ENCODE measurements at regions not wholly inside any gene's neighbourhood (a gene's known extent, or its start where the extent isn't known, plus 50 kb on each side); places are given as distances from the start of the nearest gene placed in this dataset.
A peak's percentile ranks its signal among the peaks of the same experiment; 100 is the strongest.

DNA sequence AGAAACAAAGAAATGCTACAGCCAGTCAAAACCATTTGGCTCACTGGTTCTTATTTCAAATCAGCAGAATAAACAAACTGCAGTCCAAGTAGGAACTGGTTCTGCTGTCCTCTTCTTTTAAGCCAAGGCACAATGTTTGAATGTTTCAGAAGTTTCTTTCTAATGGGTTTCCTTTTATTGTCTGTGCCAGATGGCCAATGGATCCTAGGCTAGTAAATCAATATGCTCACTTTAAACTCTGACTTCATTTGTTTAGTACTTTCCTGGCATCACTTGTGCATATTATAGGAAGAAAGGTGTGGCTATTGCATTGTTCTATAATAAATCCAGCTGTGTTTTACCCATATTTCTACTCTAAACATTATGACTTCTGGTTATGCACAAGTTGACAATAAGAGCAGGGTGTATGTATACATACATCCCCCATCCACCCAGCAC, 99.7 kb upstream of the PLCB4 start (continued):
- no peak for TF ChIP-seq SRSF3 (IDR thresholded peaks at IDR 0.05; ENCODE audit: insufficient read depth, low read length)
- TF ChIP-seq BHLHE40 (IDR thresholded peaks at IDR 0.05; ENCODE audit: low read length): no peak
- no peak for TF ChIP-seq MTA2 (IDR thresholded peaks at IDR 0.05; ENCODE audit: low read depth)
- TF ChIP-seq NR2F6 (CRISPR knock-in tag; IDR thresholded peaks at IDR 0.05): no peak
- TF ChIP-seq, protein P1, sequence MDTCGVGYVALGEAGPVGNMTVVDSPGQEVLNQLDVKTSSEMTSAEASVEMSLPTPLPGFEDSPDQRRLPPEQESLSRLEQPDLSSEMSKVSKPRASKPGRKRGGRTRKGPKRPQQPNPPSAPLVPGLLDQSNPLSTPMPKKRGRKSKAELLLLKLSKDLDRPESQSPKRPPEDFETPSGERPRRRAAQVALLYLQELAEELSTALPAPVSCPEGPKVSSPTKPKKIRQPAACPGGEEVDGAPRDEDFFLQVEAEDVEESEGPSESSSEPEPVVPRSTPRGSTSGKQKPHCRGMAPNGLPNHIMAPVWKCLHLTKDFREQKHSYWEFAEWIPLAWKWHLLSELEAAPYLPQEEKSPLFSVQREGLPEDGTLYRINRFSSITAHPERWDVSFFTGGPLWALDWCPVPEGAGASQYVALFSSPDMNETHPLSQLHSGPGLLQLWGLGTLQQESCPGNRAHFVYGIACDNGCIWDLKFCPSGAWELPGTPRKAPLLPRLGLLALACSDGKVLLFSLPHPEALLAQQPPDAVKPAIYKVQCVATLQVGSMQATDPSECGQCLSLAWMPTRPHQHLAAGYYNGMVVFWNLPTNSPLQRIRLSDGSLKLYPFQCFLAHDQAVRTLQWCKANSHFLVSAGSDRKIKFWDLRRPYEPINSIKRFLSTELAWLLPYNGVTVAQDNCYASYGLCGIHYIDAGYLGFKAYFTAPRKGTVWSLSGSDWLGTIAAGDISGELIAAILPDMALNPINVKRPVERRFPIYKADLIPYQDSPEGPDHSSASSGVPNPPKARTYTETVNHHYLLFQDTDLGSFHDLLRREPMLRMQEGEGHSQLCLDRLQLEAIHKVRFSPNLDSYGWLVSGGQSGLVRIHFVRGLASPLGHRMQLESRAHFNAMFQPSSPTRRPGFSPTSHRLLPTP (IDR thresholded peaks at IDR 0.05; ENCODE audit: borderline replicate concordance, extremely low read depth, insufficient read length): no peak
- no peak for TF ChIP-seq YBX1 (IDR thresholded peaks at IDR 0.05)

DNA sequence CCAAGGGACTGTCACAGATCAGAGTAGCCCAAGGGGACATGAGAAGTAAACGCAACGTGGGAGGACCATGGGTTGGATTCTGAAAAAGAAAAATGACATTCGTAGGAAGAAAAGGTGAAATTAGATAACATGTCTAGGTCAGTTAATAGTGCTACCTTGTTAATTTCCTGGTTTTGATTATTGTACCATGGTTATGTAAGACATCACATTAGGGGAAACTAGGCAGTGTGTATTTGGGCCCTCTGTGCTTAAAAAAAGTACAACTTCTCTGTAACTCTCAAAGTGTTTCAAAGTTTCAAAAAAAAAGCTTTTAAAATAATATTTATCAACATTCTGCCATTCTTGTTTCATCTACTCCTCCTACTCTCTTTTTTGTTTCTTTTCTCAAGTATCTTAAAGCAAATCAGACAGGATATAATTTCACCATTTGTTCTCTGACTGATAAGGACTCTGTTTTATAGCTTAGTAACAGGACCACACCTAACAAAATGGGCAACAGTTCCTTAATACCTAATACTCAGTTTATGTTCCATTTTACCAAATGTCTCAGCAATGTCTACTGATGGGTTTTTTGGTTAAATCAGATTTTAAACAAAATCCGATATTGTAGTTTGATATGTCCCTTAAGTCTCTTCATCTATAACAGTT, 97.1 kb upstream of the PLCB4 start:
- no TSS peak for BruUV-seq (replicated peaks)
- ChIA-PET CTCF (ENCODE audit: low intra/inter-chr PET ratio) (no interaction called here), POLR2A (interaction anchor here (1.0 kb wide), 1 partner anchor 14 kb away, joined by 3 read pairs; no protein-coding TSS in a partner anchor)
- no peaks in the 10 kb centered on the region for H3K79me2 ChIP-seq (ENCODE audit: control insufficient read depth, insufficient read depth, low read length)
- no peak overlapping the region for H3K27ac ChIP-seq (ENCODE audit: extremely low read depth, low read depth, low read length)
- H3K4me2 ChIP-seq (ENCODE audit: insufficient read depth, low read length): no peak overlapping the region
- DNase-seq (ENCODE audit: extremely low read depth in 1 of 4, low spot score in 3 of 4): no peak
- TF ChIP-seq ZNF830 (CRISPR knock-in tag; IDR thresholded peaks at IDR 0.05): no peak
- 0 out of 2 replicates have a peak, but pooled peaks have one; percentile 3 for TF ChIP-seq CBFA2T3 (IDR thresholded peaks at IDR 0.05)
- no peaks in the 10 kb centered on the region for H4K20me1 ChIP-seq (replicated peaks; ENCODE audit: control insufficient read depth, insufficient read depth, low read length)
- H3K4me3 ChIP-seq: no peak overlapping the region
- no peak for FAIRE-seq
- no peaks in the 10 kb centered on the region for H3K4me1 ChIP-seq (replicated peaks in 1 of 2; ENCODE audit: control insufficient read depth in 2 of 2, insufficient read depth in 2 of 2, low read length in 2 of 2)
- H3K27me3 ChIP-seq (ENCODE audit: control insufficient read depth in 2 of 2, insufficient read depth in 2 of 2, low read length in 2 of 2): no peaks in the 10 kb centered on the region
- H3K9me3 ChIP-seq (replicated peaks; ENCODE audit: control insufficient read depth, insufficient read depth, low read depth, low read length): no peaks in the 10 kb centered on the region
- no peaks in the 10 kb centered on the region for H3K9me1 ChIP-seq (ENCODE audit: control insufficient read depth, insufficient read depth, low read length)
- intact Hi-C loops (cut with micrococcal nuclease): no loop called here
- ATAC-seq: no peak
- in situ Hi-C loops (cut with MboI): no loop called here
- H3K9ac ChIP-seq (ENCODE audit: insufficient read depth in 1 of 2, low read depth in 2 of 2, low read length in 2 of 2): no peak overlapping the region
- no peaks in the 10 kb centered on the region for H3K36me3 ChIP-seq (ENCODE audit: control insufficient read depth, insufficient read depth, low read length)
- no peak overlapping the region for H2AFZ ChIP-seq (ENCODE audit: low read depth, low read length)
- 13% methylated on average over 4 of the region's 4 CpGs for WGBS (ENCODE audit: insufficient coverage, low coverage, missing lambda C conversion rate)

All from K562 (cell line).